Panc1 (cell line): ENCODE measurements at regions not wholly inside any gene's neighbourhood (a gene's known extent, or its start where the extent isn't known, plus 50 kb on each side); places are given as distances from the start of the nearest gene placed in this dataset.

ENCODE experiments used
- ATAC-seq: fragments of 200-7000 bp; cut with Tn5 transposase; 2 replicates; pipeline ENCODE4 v1.9.1; 2020; ENCODE audit warnings: mild to moderate bottlenecking, moderate library complexity
- BruUV-seq: library from RNA; stranded (reverse); fragments of 400-500 nt; replicated peaks from 2 replicates; lab custom pipeline; 2021; lab: Mats Ljungman, UMichigan
- CTCF ChIA-PET: fragments of 300-600 bp; sonication (Branson Sonifier 250); formaldehyde crosslinking; loops from one replicate; lab custom pipeline; 2022; ENCODE audit warnings: antibody characterized with exemption; lab: Charles Lee
- POLR2A ChIA-PET: fragments of 300-600 bp; sonication (Branson Sonifier 250); formaldehyde crosslinking; loops from one replicate; lab custom pipeline; 2022; ENCODE audit warnings: antibody characterized with exemption; lab: Charles Lee
- DNase-seq: peaks from one replicate; pipeline ENCODE4 v3.0.0-alpha.2; 2010; ENCODE audit warnings: low read depth, low spot score
- H3K27ac ChIP-seq: 2 replicates; pipeline ENCODE4 v1.5.1; 2011; ENCODE audit warnings: mild to moderate bottlenecking, low read length, inconsistent platforms
- H3K27me3 ChIP-seq: fragments of 200-500 bp; sonication (Bioruptor generic); 2 replicates; pipeline ENCODE4 v1.6.0; 2014; ENCODE audit warnings: low read length, inconsistent platforms; ENCODE audit not compliant: control insufficient read depth, insufficient read depth
- H3K36me3 ChIP-seq: fragments of 200-500 bp; sonication (Bioruptor generic); 2 replicates; pipeline ENCODE4 v1.5.1; 2014; ENCODE audit warnings: inconsistent platforms, mild to moderate bottlenecking, low read length, moderate library complexity; ENCODE audit not compliant: control insufficient read depth, insufficient read depth
- H3K4me1 ChIP-seq: 2 replicates; pipeline ENCODE4 v1.5.1; 2011; ENCODE audit warnings: inconsistent platforms, mild to moderate bottlenecking, low read length, moderate library complexity; ENCODE audit not compliant: control insufficient read depth, insufficient read depth
- H3K4me3 ChIP-seq, 2 experiments: 2 replicates each; pipeline ENCODE4 v1.5.1; 2011 to 2012; ENCODE audit warnings: low read depth in 2 of 2, low read length in 2 of 2, mild to moderate bottlenecking in 2 of 2, inconsistent platforms in 1 of 2, moderate library complexity in 1 of 2
- H3K9me3 ChIP-seq: fragments of 200-500 bp; sonication (Bioruptor generic); 2 replicates; pipeline ENCODE4 v1.5.1; 2014; ENCODE audit warnings: low read depth, mild to moderate bottlenecking, inconsistent platforms, low read length, moderate library complexity; ENCODE audit not compliant: control insufficient read depth, insufficient read depth
- CTCF ChIP-seq: fragments of 450-650 bp; IDR thresholded peaks from 2 replicates; pipeline ENCODE4 v1.5.1; 2017; ENCODE audit warnings: mild to moderate bottlenecking
- POLR2AphosphoS5 ChIP-seq: IDR thresholded peaks from 2 replicates; pipeline ENCODE4 v1.6.1; 2012; ENCODE audit warnings: mild to moderate bottlenecking, low read depth, low read length, moderate library complexity
- REST ChIP-seq, 2 experiments: IDR thresholded peaks; 2 replicates each; pipeline ENCODE4 v1.6.1; 2011 to 2012; ENCODE audit warnings: low read depth in 2 of 2, control low read depth in 1 of 2, low read length in 1 of 2, mild to moderate bottlenecking in 1 of 2, moderate library complexity in 1 of 2; ENCODE audit not compliant: insufficient read depth in 1 of 2
- SIN3A ChIP-seq: IDR thresholded peaks from 2 replicates; pipeline ENCODE4 v1.6.1; 2012; ENCODE audit warnings: low read depth, mild to moderate bottlenecking, low read length, moderate library complexity, borderline replicate concordance; ENCODE audit not compliant: insufficient read depth
- TCF7L2 ChIP-seq: IDR thresholded peaks from 2 replicates; pipeline ENCODE4 v1.6.1; 2011; ENCODE audit warnings: mild to moderate bottlenecking, low read depth, low read length, inconsistent platforms
- in situ Hi-C: cut with HindIII; loops from 2 replicates; pipeline ENCODE4 v1.10.0; 2016; ENCODE audit warnings: low sequenced_read_pairs, low pct_unique_long_range_greater_than_20kb
- intact Hi-C: fragments of 100-400 bp; cut with micrococcal nuclease; formaldehyde crosslinking; loops from one replicate; pipeline ENCODE4 v1.10.0; 2022; ENCODE audit not compliant: unreplicated experiment

GRCh38 chr5:166119506-166119905 lies 2171.9 kb upstream of the WWC1 start:
- intact Hi-C loops, result no loop called here
- BruUV-seq, result no TSS peak
- Histone ChIP-seq H3K27me3 (no peaks in the 10 kb centered on the region), H3K4me1 (no peaks in the 10 kb centered on the region), H3K27ac (no peak overlapping the region), H3K4me3 (no peak overlapping the region), H3K9me3 (no peaks in the 10 kb centered on the region), H3K36me3 (no peaks in the 10 kb centered on the region)
- no peak for TF ChIP-seq TCF7L2
- TF ChIP-seq POLR2AphosphoS5, result no peak
- no peak for TF ChIP-seq CTCF
- no peak for TF ChIP-seq REST (IDR thresholded peaks at IDR 0.05; ENCODE audit: insufficient read depth in 1 of 2, low read depth in 2 of 2, low read length in 1 of 2)
- TF ChIP-seq SIN3A, result no peak
- CTCF ChIA-PET, result no interaction called here
- ATAC-seq (no peak), DNase-seq (no peak)
- in situ Hi-C loops, result no loop called here
- POLR2A ChIA-PET, result no interaction called here

- no peaks in the 10 kb centered on the region for H3K27me3 ChIP-seq
- H3K4me1 ChIP-seq, result no peaks in the 10 kb centered on the region
- H3K9me3 ChIP-seq, result no peaks in the 10 kb centered on the region
- in situ Hi-C loops (no loop called here), intact Hi-C loops (no loop called here)
- no peak for TF ChIP-seq REST (IDR thresholded peaks at IDR 0.05; ENCODE audit: insufficient read depth in 1 of 2, low read depth in 2 of 2, low read length in 1 of 2)
- TF ChIP-seq TCF7L2, result no peak
- no peak for TF ChIP-seq POLR2AphosphoS5
- no peak for ATAC-seq
- H3K36me3 ChIP-seq, result no peaks in the 10 kb centered on the region
- no peak for DNase-seq
- H3K27ac ChIP-seq, result no peak overlapping the region
- ChIA-PET CTCF (interaction anchor here (0.7 kb wide), 1 partner anchor 1480 kb away, joined by 3 read pairs; no protein-coding TSS in a partner anchor), POLR2A (no interaction called here)
- BruUV-seq, result no TSS peak
- H3K4me3 ChIP-seq, result no peak overlapping the region
Observed at GRCh38 chr5:166123717-166124116, 2167.7 kb upstream of the WWC1 start.
